CD14-positive monocyte (primary cell): ENCODE measurements at regions not wholly inside any gene's neighbourhood (a gene's known extent, or its start where the extent isn't known, plus 50 kb on each side); places are given as distances from the start of the nearest gene placed in this dataset.

ENCODE experiments used
- DNase-seq, 3 donors: peaks; one replicate each; pipeline ENCODE4 v3.0.0-alpha.2; 2011 to 2022
- H2AFZ ChIP-seq: 2 replicates; pipeline ENCODE4 v1.6.0; 2012; ENCODE audit warnings: mild to moderate bottlenecking, low read depth, low read length, inconsistent platforms; ENCODE audit not compliant: insufficient read depth, poor library complexity, severe bottlenecking
- H3K27ac ChIP-seq, 2 donors: 1 replicate in 1 of 2; 2 replicates in 1 of 2; pipeline ENCODE4 v1.5.1; 2012 to 2013; ENCODE audit warnings: low read length in 2 of 2, control low read depth in 1 of 2, inconsistent platforms in 1 of 2, low read depth in 1 of 2, mild to moderate bottlenecking in 1 of 2
- H3K27me3 ChIP-seq, 2 donors: one replicate each; pipeline versions ENCODE4 v1.6.0 to v1.6.1; 2011 to 2013; ENCODE audit warnings: low read length in 2 of 2; ENCODE audit not compliant: control insufficient read depth in 2 of 2, insufficient read depth in 2 of 2
- H3K36me3 ChIP-seq, 2 donors: replicated peaks in 1 of 2; 1 replicate in 1 of 2; 2 replicates in 1 of 2; pipeline versions ENCODE4 v1.5.1 to v1.6.1; 2012 to 2013; ENCODE audit warnings: low read length in 2 of 2, control low read depth in 1 of 2, inconsistent platforms in 1 of 2, mild to moderate bottlenecking in 1 of 2; ENCODE audit not compliant: insufficient read depth in 2 of 2, control insufficient read depth in 1 of 2
- H3K4me1 ChIP-seq, 2 donors: 1 replicate in 1 of 2; 2 replicates in 1 of 2; pipeline versions ENCODE4 v1.5.1 to v1.6.1; 2012 to 2013; ENCODE audit warnings: low read length in 2 of 2, control low read depth in 1 of 2, inconsistent platforms in 1 of 2, mild to moderate bottlenecking in 1 of 2, moderate library complexity in 1 of 2; ENCODE audit not compliant: insufficient read depth in 2 of 2, control insufficient read depth in 1 of 2
- H3K4me2 ChIP-seq: replicated peaks from 2 replicates; pipeline ENCODE3; 2012; ENCODE audit warnings: low read length, moderate library complexity, mild to moderate bottlenecking; ENCODE audit not compliant: poor library complexity, severe bottlenecking; ENCODE audit errors: extremely low read depth
- H3K4me3 ChIP-seq, 3 experiments: fragments of 200-600 bp in 1 of 3; sonication (generic) in 1 of 3; replicated peaks in 1 of 3; 1 replicate in 2 of 3; 2 replicates in 1 of 3; pipeline ENCODE4 v1.5.1; 2011 to 2013; ENCODE audit warnings: low read length in 3 of 3, mild to moderate bottlenecking in 3 of 3, control low read depth in 2 of 3, low read depth in 2 of 3, inconsistent platforms in 1 of 3, moderate library complexity in 1 of 3
- H3K79me2 ChIP-seq: 2 replicates; pipeline ENCODE4 v1.6.0; 2012; ENCODE audit warnings: mild to moderate bottlenecking, control low read depth, inconsistent platforms, low read length, moderate library complexity; ENCODE audit not compliant: insufficient read depth
- H3K9ac ChIP-seq: 2 replicates; pipeline ENCODE4 v1.6.0; 2017; ENCODE audit warnings: low read length, mild to moderate bottlenecking; ENCODE audit not compliant: insufficient read depth, poor library complexity, severe bottlenecking
- H3K9me3 ChIP-seq, 2 donors: replicated peaks in 1 of 2; 1 replicate in 1 of 2; 2 replicates in 1 of 2; pipeline versions ENCODE4 v1.5.1 to v1.6.1; 2012 to 2013; ENCODE audit warnings: low read length in 2 of 2, control low read depth in 1 of 2; ENCODE audit not compliant: control insufficient read depth in 1 of 2, insufficient read depth in 1 of 2
- H4K20me1 ChIP-seq: 2 replicates; pipeline ENCODE4 v1.6.0; 2012; ENCODE audit warnings: mild to moderate bottlenecking, low read length, control low read depth, moderate library complexity; ENCODE audit not compliant: insufficient read depth
- H3K27ac Mint-ChIP-seq, 7 donors: one replicate each; pipeline ENCODE4 v1.8.0; 2020; ENCODE audit warnings: mild to moderate bottlenecking in 7 of 7, mixed read lengths in 7 of 7, moderate library complexity in 6 of 7, inconsistent platforms in 2 of 7
- H3K27me3 Mint-ChIP-seq, 3 donors: one replicate each; pipeline ENCODE4 v1.8.0; 2021 to 2022; ENCODE audit warnings: low read depth in 3 of 3, mild to moderate bottlenecking in 3 of 3, mixed read lengths in 3 of 3, moderate library complexity in 3 of 3, inconsistent platforms in 1 of 3
- H3K36me3 Mint-ChIP-seq, 2 donors: one replicate each; pipeline ENCODE4 v1.8.0; 2020; ENCODE audit warnings: mixed read lengths in 2 of 2, inconsistent platforms in 1 of 2, mild to moderate bottlenecking in 1 of 2
- H3K4me1 Mint-ChIP-seq: one replicate; pipeline ENCODE4 v1.8.0; 2020; ENCODE audit warnings: mild to moderate bottlenecking, mixed read lengths
- H3K4me3 Mint-ChIP-seq, 2 donors: one replicate each; pipeline ENCODE4 v1.8.0; 2020; ENCODE audit warnings: mild to moderate bottlenecking in 2 of 2, mixed read lengths in 2 of 2, moderate library complexity in 1 of 2
- H3K9me3 Mint-ChIP-seq, 7 donors: one replicate each; pipeline ENCODE4 v1.8.0; 2020 to 2022; ENCODE audit warnings: mixed read lengths in 7 of 7, mild to moderate bottlenecking in 6 of 7, moderate library complexity in 6 of 7, inconsistent platforms in 2 of 7
- WGBS: methylation state at CpG from one replicate; pipeline ENCODE4 v1.1.5; 2013; ENCODE audit warnings: missing lambda C conversion rate; ENCODE audit not compliant: insufficient coverage; 5-methylcytosine and 5-hydroxymethylcytosine counted together
- intact Hi-C, 2 donors: fragments of 100-400 bp; cut with micrococcal nuclease; formaldehyde crosslinking; loops; one replicate each; pipeline versions ENCODE4 v1.15.0 to v1.15.1; 2023
- TF ChIP-seq, protein P1 (sequence below): fragments of 200-600 bp; IDR thresholded peaks from one replicate; pipeline ENCODE4 v1.8.0; 2022; ENCODE audit warnings: antibody characterized with exemption, mild to moderate bottlenecking

DNA sequence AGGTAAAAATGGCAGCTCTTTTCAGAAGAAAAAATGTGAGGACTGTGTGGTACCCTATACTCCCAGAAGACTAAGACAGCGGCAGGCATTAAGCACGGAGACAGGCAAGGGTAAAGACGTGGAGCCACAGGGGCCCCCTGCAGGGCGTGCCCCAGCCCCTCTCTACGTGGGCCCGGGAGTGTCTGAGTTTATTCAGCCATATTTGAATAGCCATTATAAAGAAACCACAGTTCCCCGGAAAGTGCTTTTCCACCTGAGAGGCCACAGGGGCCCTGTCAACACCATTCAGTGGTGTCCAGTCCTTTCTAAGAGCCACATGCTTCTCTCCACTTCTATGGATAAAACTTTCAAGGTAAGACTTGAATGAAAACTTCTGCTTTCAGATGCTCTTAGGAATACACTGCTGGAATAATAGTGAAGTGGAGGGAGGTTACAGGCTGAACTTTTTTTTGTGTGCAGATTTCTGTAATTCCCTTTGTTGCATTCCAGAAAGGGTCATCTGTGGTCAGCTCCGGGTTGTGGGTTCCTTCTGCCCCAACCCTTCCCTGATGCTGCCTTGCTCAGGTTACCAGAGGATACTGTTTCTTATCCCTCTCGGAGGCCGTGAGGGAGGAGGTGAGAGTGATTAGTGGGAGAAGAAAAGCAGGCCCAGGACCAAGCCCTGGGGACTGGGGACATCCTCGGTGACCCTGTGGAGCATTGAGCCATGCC is 58.4 kb downstream of the SLC25A47 start:
- intact Hi-C loops: loop anchor here (2.0 to 10.0 kb wide), 3 partner anchors 163 to 273 kb away; no protein-coding TSS in a partner anchor
- peaks cover 0 to under 1% (median 0%) of the 10 kb centered on the region in 7 donors for H3K9me3 Mint-ChIP-seq

DNA sequence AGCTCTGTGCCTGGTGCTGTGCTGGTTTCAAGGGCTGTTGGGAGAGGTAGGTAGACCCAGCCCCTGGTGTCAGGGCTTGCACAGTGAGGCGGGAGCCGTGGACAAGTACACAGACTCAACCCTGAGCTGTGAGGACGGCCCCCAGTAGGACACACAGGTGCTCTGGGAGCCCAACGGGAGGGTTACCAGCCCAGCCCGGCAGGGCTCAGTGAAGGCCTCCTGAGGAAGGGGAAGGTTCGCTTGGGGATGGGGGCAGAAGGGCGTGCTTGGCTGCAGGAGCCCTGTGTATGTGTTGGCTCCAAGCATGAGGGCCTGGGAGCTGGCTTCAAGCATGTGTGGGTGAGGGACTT is 58.9 kb downstream of the SLC25A47 start:
- H3K4me1 ChIP-seq: peaks cover 11% of the 10 kb centered on the region in 2 donors
- peaks cover 10% of the 10 kb centered on the region for H3K79me2 ChIP-seq
- H3K36me3 Mint-ChIP-seq: peaks cover 17 to 33% of the 10 kb centered on the region in 2 donors
- no peaks in the 10 kb centered on the region for H3K27me3 Mint-ChIP-seq
- H3K9me3 Mint-ChIP-seq: no peaks in the 10 kb centered on the region
- peaks cover 17% of the 10 kb centered on the region for H3K4me1 Mint-ChIP-seq
- H3K4me3 Mint-ChIP-seq: no peak overlapping the region
- no peak overlapping the region for H2AFZ ChIP-seq
- no peaks in the 10 kb centered on the region for H3K27me3 ChIP-seq
- H4K20me1 ChIP-seq: peaks cover 22% of the 10 kb centered on the region
- H3K4me2 ChIP-seq: no peak overlapping the region
- H3K9me3 ChIP-seq: no peaks in the 10 kb centered on the region
- DNase-seq: no peak
- WGBS: 96% methylated on average over 5 of the region's 7 CpGs
- no peak overlapping the region for H3K9ac ChIP-seq
- peaks cover 19 to 27% of the 10 kb centered on the region in 2 donors for H3K36me3 ChIP-seq
- intact Hi-C loops: loop anchor here (2.0 to 10.0 kb wide), 3 partner anchors 163 to 273 kb away; no protein-coding TSS in a partner anchor
- no peak overlapping the region for H3K27ac Mint-ChIP-seq
- no peak overlapping the region for H3K4me3 ChIP-seq
- H3K27ac ChIP-seq: no peak overlapping the region
- TF ChIP-seq, protein P1, sequence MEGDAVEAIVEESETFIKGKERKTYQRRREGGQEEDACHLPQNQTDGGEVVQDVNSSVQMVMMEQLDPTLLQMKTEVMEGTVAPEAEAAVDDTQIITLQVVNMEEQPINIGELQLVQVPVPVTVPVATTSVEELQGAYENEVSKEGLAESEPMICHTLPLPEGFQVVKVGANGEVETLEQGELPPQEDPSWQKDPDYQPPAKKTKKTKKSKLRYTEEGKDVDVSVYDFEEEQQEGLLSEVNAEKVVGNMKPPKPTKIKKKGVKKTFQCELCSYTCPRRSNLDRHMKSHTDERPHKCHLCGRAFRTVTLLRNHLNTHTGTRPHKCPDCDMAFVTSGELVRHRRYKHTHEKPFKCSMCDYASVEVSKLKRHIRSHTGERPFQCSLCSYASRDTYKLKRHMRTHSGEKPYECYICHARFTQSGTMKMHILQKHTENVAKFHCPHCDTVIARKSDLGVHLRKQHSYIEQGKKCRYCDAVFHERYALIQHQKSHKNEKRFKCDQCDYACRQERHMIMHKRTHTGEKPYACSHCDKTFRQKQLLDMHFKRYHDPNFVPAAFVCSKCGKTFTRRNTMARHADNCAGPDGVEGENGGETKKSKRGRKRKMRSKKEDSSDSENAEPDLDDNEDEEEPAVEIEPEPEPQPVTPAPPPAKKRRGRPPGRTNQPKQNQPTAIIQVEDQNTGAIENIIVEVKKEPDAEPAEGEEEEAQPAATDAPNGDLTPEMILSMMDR: no peak

More for the DNA sequence above, 58.4 kb downstream of the SLC25A47 start:
- Histone ChIP-seq H2AFZ (no peak overlapping the region), H3K4me1 (peaks cover 16 to 17% of the 10 kb centered on the region in 2 donors), H3K27me3 (no peaks in the 10 kb centered on the region), H3K4me3 (no peak overlapping the region), H3K9ac (no peak overlapping the region), H3K36me3 (peaks cover 19 to 27% of the 10 kb centered on the region in 2 donors), H3K9me3 (no peaks in the 10 kb centered on the region), H3K79me2 (peaks cover 10% of the 10 kb centered on the region), H3K27ac (no peak overlapping the region), H3K4me2 (no peak overlapping the region), H4K20me1 (peaks cover 22% of the 10 kb centered on the region)
- Mint-ChIP-seq H3K27ac (no peak overlapping the region), H3K36me3 (peaks cover 17 to 33% of the 10 kb centered on the region in 2 donors), H3K4me3 (no peak overlapping the region), H3K27me3 (no peaks in the 10 kb centered on the region), H3K4me1 (peaks cover 22% of the 10 kb centered on the region)
- TF ChIP-seq, protein P1: no peak
- no peak for DNase-seq
- 97% methylated on average over 5 of the region's 11 CpGs for WGBS
